ENCODE measurements at regions not wholly inside any gene's neighbourhood (a gene's known extent, or its start where the extent isn't known, plus 50 kb on each side); places are given as distances from the start of the nearest gene placed in this dataset.

GRCh38 chrX:10903523-10903922 is 207.6 kb upstream of the HCCS start:
- no peak for DNase-seq

- DNase-seq = no peak
These were observed 206.9 kb upstream of the HCCS start for GRCh38 chrX:10904220-10904619.

GRCh38 chrX:10906866-10907265 is 204.3 kb upstream of the HCCS start:
- no peak for DNase-seq

GRCh38 chrX:10922159-10922558 is 189.0 kb upstream of the HCCS start:
- DNase-seq = no peak

- DNase-seq = no peak
These were observed 188.3 kb upstream of the HCCS start for GRCh38 chrX:10922835-10923234.

- no peak for DNase-seq
These were observed 187.7 kb upstream of the HCCS start for GRCh38 chrX:10923466-10923865.

- DNase-seq = no peak
These were observed 184.7 kb upstream of the HCCS start for GRCh38 chrX:10926404-10926803.

- no peak for DNase-seq
These were observed 184.2 kb upstream of the HCCS start for GRCh38 chrX:10926891-10927290.

- DNase-seq = no peak
These were observed 181.4 kb upstream of the HCCS start for GRCh38 chrX:10929747-10930146.

- DNase-seq = no peak
These were observed 181.0 kb upstream of the HCCS start for GRCh38 chrX:10930151-10930550.

GRCh38 chrX:10931976-10932375 is 179.2 kb upstream of the HCCS start:
- DNase-seq = no peak

GRCh38 chrX:10932842-10933440 is 178.2 kb upstream of the HCCS start:
- no peak for DNase-seq

- no peak for DNase-seq
These were observed 175.6 kb upstream of the HCCS start for GRCh38 chrX:10935501-10935900.

- no peak for DNase-seq
These were observed 174.2 kb upstream of the HCCS start for GRCh38 chrX:10936976-10937375.

- no peak for DNase-seq
These were observed 172.7 kb upstream of the HCCS start for GRCh38 chrX:10938365-10938923.

- no peak for DNase-seq
These were observed 171.7 kb upstream of the HCCS start for GRCh38 chrX:10939424-10939823.

- no peak for DNase-seq
These were observed 166.8 kb upstream of the HCCS start for GRCh38 chrX:10944136-10944885.

GRCh38 chrX:10945498-10945897 is 165.6 kb upstream of the HCCS start:
- DNase-seq = no peak

GRCh38 chrX:10949541-10949940 is 161.6 kb upstream of the HCCS start:
- DNase-seq = no peak

GRCh38 chrX:10952619-10953018 is 158.5 kb upstream of the HCCS start:
- no peak for DNase-seq

GRCh38 chrX:10965174-10965798 is 145.8 kb upstream of the HCCS start:
- DNase-seq = no peak

GRCh38 chrX:10966057-10966456 is 145.1 kb upstream of the HCCS start:
- DNase-seq = no peak

GRCh38 chrX:10971176-10971575 is 140.0 kb upstream of the HCCS start:
- DNase-seq = no peak

GRCh38 chrX:10971759-10972158 is 139.4 kb upstream of the HCCS start:
- DNase-seq = no peak

Measured in hematopoietic multipotent progenitor cell treated with erythropoietin and hydrocortisone succinate and interleukin-3 and kit ligand, for 8 days (in vitro differentiated cells).